Gastrocnemius medialis (tissue), 4 donors: ENCODE measurements at regions not wholly inside any gene's neighbourhood (a gene's known extent, or its start where the extent isn't known, plus 50 kb on each side); places are given as distances from the start of the nearest gene placed in this dataset.

Source experiments
- ATAC-seq, 2 donors: fragments of 150-250 bp; one replicate each; pipeline ENCODE4 v1.9.1; 2016
- DNase-seq, 2 donors: peaks; one replicate each; pipeline ENCODE4 v3.0.0-alpha.2; 2019
- H3K27ac ChIP-seq, 4 donors: fragments of 200-600 bp; sonication (generic); 1 replicate in 1 of 4; 2 replicates in 3 of 4; pipeline ENCODE4 v1.5.1; 2016 to 2018; ENCODE audit warnings: mild to moderate bottlenecking in 2 of 4, moderate library complexity in 1 of 4
- H3K27me3 ChIP-seq, 3 donors: fragments of 200-600 bp; sonication (generic) in 2 of 3; 1 replicate in 1 of 3; 2 replicates in 2 of 3; pipeline versions ENCODE4 v1.5.1 to v1.6.0; 2016 to 2019; ENCODE audit warnings: mild to moderate bottlenecking in 1 of 3, moderate library complexity in 1 of 3
- H3K36me3 ChIP-seq, 2 donors: fragments of 200-600 bp; sonication (generic) in 1 of 2; one replicate each; pipeline ENCODE4 v1.5.1; 2017 to 2018
- H3K4me1 ChIP-seq, 2 donors: fragments of 200-600 bp; sonication (generic) in 1 of 2; one replicate each; pipeline ENCODE4 v1.5.1; 2016 to 2017; ENCODE audit warnings: mild to moderate bottlenecking in 2 of 2
- H3K4me3 ChIP-seq, 4 donors: fragments of 200-600 bp; sonication (generic) in 3 of 4; 1 replicate in 1 of 4; 2 replicates in 3 of 4; pipeline ENCODE4 v1.5.1; 2016 to 2019; ENCODE audit warnings: mild to moderate bottlenecking in 2 of 4
- H3K9me3 ChIP-seq, 3 donors: fragments of 200-600 bp; sonication (generic) in 2 of 3; 1 replicate in 1 of 3; 2 replicates in 2 of 3; pipeline ENCODE4 v1.5.1; 2016 to 2019
- POLR2A ChIP-seq, 2 donors: fragments of 450-650 bp; IDR thresholded peaks; one replicate each; pipeline ENCODE4 v1.6.1; 2017; ENCODE audit warnings: antibody characterized with exemption in 2 of 2, mild to moderate bottlenecking in 2 of 2, moderate library complexity in 2 of 2
- in situ Hi-C, 4 donors: fragments of 200-750 bp; cut with MboI; loops; one replicate each; pipeline versions ENCODE4 v1.15.0 to v1.8.0; 2017; ENCODE audit warnings: low sequenced_read_pairs in 4 of 4
- intact Hi-C: fragments of 100-400 bp; cut with DNase I; formaldehyde crosslinking; loops from one replicate; pipeline ENCODE4 v1.15.1; 2023; ENCODE audit warnings: low total_unique reads
- TF ChIP-seq, protein P1 (sequence below), 5 experiments: fragments of 450-650 bp in 3 of 5; fragments of 200-600 bp in 2 of 5; sonication (generic) in 2 of 5; IDR thresholded peaks in 4 of 5; conservative IDR thresholded peaks in 1 of 5; 1 replicate in 4 of 5; 2 replicates in 1 of 5; pipeline ENCODE4 v1.5.1; 2016 to 2019; ENCODE audit warnings: antibody characterized with exemption in 5 of 5, mild to moderate bottlenecking in 3 of 5, moderate library complexity in 3 of 5

DNA sequence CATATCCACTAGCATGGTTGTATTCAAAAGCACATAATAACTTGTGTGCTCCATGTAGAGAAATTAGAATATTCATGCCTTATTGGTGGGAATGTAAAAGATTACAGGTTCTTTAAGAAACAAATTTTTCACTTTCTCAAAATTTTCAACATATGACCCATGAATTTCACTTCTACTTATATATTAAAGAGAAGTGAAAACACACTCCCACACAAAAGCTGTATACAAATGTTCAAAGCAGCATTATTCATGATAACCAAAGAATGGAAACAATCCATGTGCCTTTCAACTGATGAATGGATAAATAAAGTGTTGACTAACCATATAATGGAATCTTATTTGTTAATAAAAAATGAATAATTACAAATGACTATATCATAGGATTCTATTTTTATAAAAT lies 694.5 kb upstream of the PCDH15 start:
- Histone ChIP-seq H3K27me3 (no peaks in the 10 kb centered on the region), H3K27ac (no peak overlapping the region), H3K36me3 (no peaks in the 10 kb centered on the region), H3K9me3 (no peaks in the 10 kb centered on the region), H3K4me1 (no peaks in the 10 kb centered on the region), H3K4me3 (no peak overlapping the region)
- no peak for DNase-seq
- no peak for ATAC-seq
- in situ Hi-C loops: no loop called here
- TF ChIP-seq, protein P1, sequence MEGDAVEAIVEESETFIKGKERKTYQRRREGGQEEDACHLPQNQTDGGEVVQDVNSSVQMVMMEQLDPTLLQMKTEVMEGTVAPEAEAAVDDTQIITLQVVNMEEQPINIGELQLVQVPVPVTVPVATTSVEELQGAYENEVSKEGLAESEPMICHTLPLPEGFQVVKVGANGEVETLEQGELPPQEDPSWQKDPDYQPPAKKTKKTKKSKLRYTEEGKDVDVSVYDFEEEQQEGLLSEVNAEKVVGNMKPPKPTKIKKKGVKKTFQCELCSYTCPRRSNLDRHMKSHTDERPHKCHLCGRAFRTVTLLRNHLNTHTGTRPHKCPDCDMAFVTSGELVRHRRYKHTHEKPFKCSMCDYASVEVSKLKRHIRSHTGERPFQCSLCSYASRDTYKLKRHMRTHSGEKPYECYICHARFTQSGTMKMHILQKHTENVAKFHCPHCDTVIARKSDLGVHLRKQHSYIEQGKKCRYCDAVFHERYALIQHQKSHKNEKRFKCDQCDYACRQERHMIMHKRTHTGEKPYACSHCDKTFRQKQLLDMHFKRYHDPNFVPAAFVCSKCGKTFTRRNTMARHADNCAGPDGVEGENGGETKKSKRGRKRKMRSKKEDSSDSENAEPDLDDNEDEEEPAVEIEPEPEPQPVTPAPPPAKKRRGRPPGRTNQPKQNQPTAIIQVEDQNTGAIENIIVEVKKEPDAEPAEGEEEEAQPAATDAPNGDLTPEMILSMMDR (IDR thresholded peaks at IDR 0.05 in 4 of 5, conservative IDR thresholded peaks at IDR 0.05 in 1 of 5): no peak
- TF ChIP-seq POLR2A (IDR thresholded peaks at IDR 0.05): no peak
- intact Hi-C loops: no loop called here

DNA sequence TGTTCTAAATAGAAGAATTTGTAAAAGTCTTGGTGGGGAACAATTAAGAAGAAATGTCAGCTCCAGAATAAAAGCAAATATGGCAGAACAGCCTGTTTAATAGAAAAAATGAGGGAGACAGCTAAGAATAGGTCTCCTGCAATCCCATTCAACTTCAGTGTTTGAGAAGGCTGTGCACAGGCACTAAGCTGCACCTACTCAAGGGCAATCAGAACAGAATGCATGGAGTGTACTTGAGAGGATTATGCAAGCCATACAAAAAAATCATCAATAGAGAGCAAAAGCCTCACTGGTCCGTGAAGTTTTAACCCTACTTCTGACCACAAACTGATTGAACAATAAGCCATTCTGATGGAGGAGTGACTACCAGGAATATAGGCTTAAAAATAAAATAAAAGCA lies 690.7 kb upstream of the PCDH15 start:
- no peak for ATAC-seq
- TF ChIP-seq POLR2A (IDR thresholded peaks at IDR 0.05): no peak
- TF ChIP-seq, protein P1 (IDR thresholded peaks at IDR 0.05 in 4 of 5, conservative IDR thresholded peaks at IDR 0.05 in 1 of 5): no peak
- H3K4me3 ChIP-seq: no peak overlapping the region
- H3K36me3 ChIP-seq: no peaks in the 10 kb centered on the region
- DNase-seq: no peak
- intact Hi-C loops: no loop called here
- no peak overlapping the region for H3K27ac ChIP-seq
- H3K27me3 ChIP-seq: no peaks in the 10 kb centered on the region
- H3K9me3 ChIP-seq: no peaks in the 10 kb centered on the region
- no peaks in the 10 kb centered on the region for H3K4me1 ChIP-seq
- in situ Hi-C loops: no loop called here

DNA sequence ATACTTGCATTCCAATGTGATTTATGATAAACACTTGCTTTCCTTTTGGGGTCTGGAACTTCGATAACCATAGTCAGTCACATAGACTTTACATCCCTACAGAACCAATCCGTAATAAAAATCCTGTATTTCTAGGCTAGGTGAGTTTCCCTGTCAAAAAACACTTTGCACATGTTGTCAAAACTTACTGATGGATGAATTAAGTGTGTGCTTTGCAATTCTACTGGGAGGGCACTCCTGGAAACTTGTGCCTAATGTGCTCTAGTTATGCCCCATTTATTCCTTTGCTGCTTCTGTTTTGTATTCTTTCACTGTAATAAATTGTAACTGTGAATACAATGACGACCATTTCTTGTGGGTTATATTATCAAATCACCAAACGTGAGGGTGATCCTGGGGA lies 684.8 kb upstream of the PCDH15 start:
- no peak for DNase-seq
- no peaks in the 10 kb centered on the region for H3K27me3 ChIP-seq
- no peaks in the 10 kb centered on the region for H3K9me3 ChIP-seq
- H3K27ac ChIP-seq: no peak overlapping the region
- no peak overlapping the region for H3K4me3 ChIP-seq
- TF ChIP-seq, protein P1 (IDR thresholded peaks at IDR 0.05 in 4 of 5, conservative IDR thresholded peaks at IDR 0.05 in 1 of 5): no peak
- TF ChIP-seq POLR2A (IDR thresholded peaks at IDR 0.05): no peak
- no peaks in the 10 kb centered on the region for H3K36me3 ChIP-seq
- H3K4me1 ChIP-seq: no peaks in the 10 kb centered on the region
- intact Hi-C loops: no loop called here
- ATAC-seq: no peak
- in situ Hi-C loops: no loop called here

DNA sequence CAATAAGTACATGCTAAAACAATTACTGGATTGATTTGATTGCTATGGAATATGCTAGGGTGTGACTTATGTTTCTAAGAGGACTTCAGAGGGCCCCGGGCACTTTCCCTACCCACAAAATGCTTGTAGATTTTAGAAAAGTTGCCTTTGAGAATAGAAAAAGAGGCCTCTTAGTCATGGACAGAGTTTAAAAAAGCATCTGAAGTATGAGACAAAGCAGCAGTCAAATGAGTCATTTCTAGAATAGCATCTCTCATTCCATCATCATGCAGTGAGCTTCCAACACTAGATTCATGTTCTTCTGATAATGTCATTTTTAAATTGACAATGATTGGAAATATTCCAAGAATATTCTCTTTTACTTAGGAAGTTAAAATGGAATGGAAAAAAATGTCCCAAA lies 675.1 kb upstream of the PCDH15 start:
- H3K36me3 ChIP-seq: no peaks in the 10 kb centered on the region
- DNase-seq (no peak), ATAC-seq (no peak)
- no peak overlapping the region for H3K4me3 ChIP-seq
- intact Hi-C loops: no loop called here
- TF ChIP-seq POLR2A (IDR thresholded peaks at IDR 0.05): no peak
- TF ChIP-seq, protein P1 (IDR thresholded peaks at IDR 0.05 in 4 of 5, conservative IDR thresholded peaks at IDR 0.05 in 1 of 5): no peak
- no peak overlapping the region for H3K27ac ChIP-seq
- no peaks in the 10 kb centered on the region for H3K4me1 ChIP-seq
- in situ Hi-C loops: no loop called here
- H3K9me3 ChIP-seq: no peaks in the 10 kb centered on the region
- no peaks in the 10 kb centered on the region for H3K27me3 ChIP-seq

DNA sequence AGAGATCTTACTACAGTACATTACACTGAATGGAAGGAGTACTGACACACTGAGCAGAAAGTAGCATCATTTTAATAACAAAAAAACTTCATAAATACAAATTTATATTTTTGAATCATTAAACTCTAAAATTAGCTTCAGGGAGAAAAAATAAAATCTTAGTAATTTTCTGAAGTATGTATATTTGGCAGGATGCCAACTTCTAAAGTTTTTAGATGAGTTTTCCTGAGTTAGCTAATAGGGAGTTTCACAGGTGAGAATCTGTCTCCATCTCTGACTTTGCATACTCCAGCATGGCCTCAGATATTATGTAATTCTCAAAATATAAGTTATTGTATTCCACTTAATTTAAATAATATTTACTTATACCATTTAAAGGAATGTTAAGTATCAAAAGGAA lies 673.2 kb upstream of the PCDH15 start:
- DNase-seq (no peak), ATAC-seq (no peak)
- no peak overlapping the region for H3K27ac ChIP-seq
- H3K4me3 ChIP-seq: no peak overlapping the region
- TF ChIP-seq, protein P1 (IDR thresholded peaks at IDR 0.05 in 4 of 5, conservative IDR thresholded peaks at IDR 0.05 in 1 of 5): no peak
- no peak for TF ChIP-seq POLR2A (IDR thresholded peaks at IDR 0.05)
- H3K4me1 ChIP-seq: no peaks in the 10 kb centered on the region
- in situ Hi-C loops: no loop called here
- H3K9me3 ChIP-seq: no peaks in the 10 kb centered on the region
- intact Hi-C loops: no loop called here
- no peaks in the 10 kb centered on the region for H3K36me3 ChIP-seq
- no peaks in the 10 kb centered on the region for H3K27me3 ChIP-seq
